Large intestine (tissue), 3 donors: ENCODE measurements at regions not wholly inside any gene's neighbourhood (a gene's known extent, or its start where the extent isn't known, plus 50 kb on each side); places are given as distances from the start of the nearest gene placed in this dataset.
"Not testable (repeated sequence)": the region's sequence is repeated elsewhere in the genome, so short reads cannot be mapped to it uniquely, and the experiment has no call there.

Experiments used
- DNase-seq, 2 donors: peaks; one replicate each; pipeline versions ENCODE4 v3.0.0 to v3.0.0-alpha.2; 2013
- H3K27ac ChIP-seq: one replicate; pipeline ENCODE4 v1.5.1; 2013; ENCODE audit warnings: low read length
- H3K27me3 ChIP-seq: 2 replicates; pipeline ENCODE4 v1.6.1; 2013; ENCODE audit warnings: low read length; ENCODE audit not compliant: control insufficient read depth, insufficient read depth
- H3K36me3 ChIP-seq: 2 replicates; pipeline ENCODE4 v1.6.1; 2013; ENCODE audit warnings: low read length; ENCODE audit not compliant: control insufficient read depth, insufficient read depth
- H3K4me1 ChIP-seq: one replicate; pipeline ENCODE4 v1.6.1; 2013; ENCODE audit warnings: low read length; ENCODE audit not compliant: control insufficient read depth, insufficient read depth
- H3K4me3 ChIP-seq: one replicate; pipeline ENCODE4 v1.5.1; 2013; ENCODE audit warnings: low read length
- H3K9me3 ChIP-seq: one replicate; pipeline ENCODE4 v1.6.1; 2013; ENCODE audit warnings: mild to moderate bottlenecking, low read depth, low read length, moderate library complexity; ENCODE audit not compliant: control insufficient read depth
- WGBS: methylation state at CpG from one replicate; pipeline ENCODE4 v1.1.5; 2013; ENCODE audit warnings: low lambda C conversion rate; ENCODE audit not compliant: insufficient coverage; 5-methylcytosine and 5-hydroxymethylcytosine counted together

DNA sequence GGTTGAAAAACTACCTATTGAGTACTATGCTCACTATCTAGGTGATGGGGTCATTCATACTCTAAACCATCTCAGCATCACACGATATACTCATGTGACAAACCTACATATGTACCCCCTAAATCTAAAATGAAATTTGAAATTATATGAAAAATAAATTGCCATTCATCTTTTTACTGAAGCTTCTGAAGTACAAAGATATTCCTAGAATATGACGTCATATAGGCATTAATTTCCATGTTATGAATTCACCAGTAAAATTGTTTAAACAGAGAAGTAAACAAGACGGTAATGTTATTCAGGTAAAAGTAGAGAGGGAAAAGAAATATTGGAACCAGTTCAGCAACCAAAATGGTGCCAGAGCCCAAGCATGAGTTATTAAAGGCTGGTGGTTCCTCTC, 173.0 kb downstream of the MRPS30 start:
- Histone ChIP-seq H3K27me3 (no peaks in the 10 kb centered on the region), H3K4me3 (no peak overlapping the region), H3K36me3 (no peaks in the 10 kb centered on the region), H3K27ac (no peak overlapping the region), H3K4me1 (no peaks in the 10 kb centered on the region), H3K9me3 (no peaks in the 10 kb centered on the region)
- 88% methylated on average over 1 of the region's 3 CpGs for WGBS
- no peak for DNase-seq

DNA sequence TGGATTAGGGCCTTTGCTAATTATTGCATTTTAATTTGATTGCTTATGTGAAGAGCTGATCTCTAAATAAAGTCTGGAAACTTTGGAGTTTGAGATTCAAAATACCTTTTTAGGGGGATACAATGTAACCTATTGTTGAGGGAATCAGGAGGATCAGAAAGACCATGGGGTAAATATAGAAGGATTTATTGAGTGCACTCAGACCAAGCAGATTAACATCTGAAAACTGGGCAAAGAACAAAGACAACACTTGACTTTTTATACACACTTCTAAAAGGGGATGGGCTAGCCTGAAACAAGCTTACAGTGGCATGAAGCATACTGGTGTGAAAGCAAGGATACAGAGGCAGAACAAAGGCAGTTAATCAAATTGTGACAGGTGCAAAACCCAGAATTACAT, 174.3 kb downstream of the MRPS30 start:
- Histone ChIP-seq H3K27me3 (no peaks in the 10 kb centered on the region), H3K4me1 (no peaks in the 10 kb centered on the region), H3K36me3 (no peaks in the 10 kb centered on the region), H3K9me3 (no peaks in the 10 kb centered on the region), H3K27ac (no peak overlapping the region), H3K4me3 (no peak overlapping the region)
- no peak for DNase-seq

- DNase-seq, result no peak
- Histone ChIP-seq H3K27ac (no peak overlapping the region), H3K4me3 (no peak overlapping the region), H3K9me3 (peaks cover 3% of the 10 kb centered on the region), H3K36me3 (no peaks in the 10 kb centered on the region), H3K4me1 (no peaks in the 10 kb centered on the region), H3K27me3 (no peaks in the 10 kb centered on the region)
Measured at GRCh38 chr5:44987026-44987425, 178.3 kb downstream of the MRPS30 start.

DNA sequence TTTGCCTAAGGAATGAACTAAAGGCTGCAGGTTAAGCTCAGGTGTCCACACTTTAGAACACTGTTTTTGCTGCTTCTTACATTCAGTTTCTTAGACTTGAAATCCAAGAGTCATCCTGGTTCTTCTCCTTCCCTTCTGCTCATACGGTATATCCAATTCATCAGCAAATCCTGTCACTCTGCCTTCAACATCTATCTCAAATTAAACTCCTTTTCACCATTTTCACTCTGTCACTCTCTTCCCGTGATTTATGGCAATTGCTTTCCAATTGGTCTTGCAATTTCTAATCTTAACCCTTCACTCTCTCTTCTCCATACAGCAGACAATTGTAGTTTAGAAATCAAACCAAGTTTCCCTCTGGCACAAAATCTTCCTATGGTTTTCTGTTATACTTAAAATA, 182.9 kb downstream of the MRPS30 start:
- no peaks in the 10 kb centered on the region for H3K36me3 ChIP-seq
- no peak for DNase-seq
- no peak overlapping the region for H3K4me3 ChIP-seq
- no peaks in the 10 kb centered on the region for H3K4me1 ChIP-seq
- H3K27me3 ChIP-seq, result no peaks in the 10 kb centered on the region
- H3K9me3 ChIP-seq, result peaks cover 3% of the 10 kb centered on the region
- WGBS, result 84% methylated on average over 2 of the region's 2 CpGs
- H3K27ac ChIP-seq, result no peak overlapping the region

DNA sequence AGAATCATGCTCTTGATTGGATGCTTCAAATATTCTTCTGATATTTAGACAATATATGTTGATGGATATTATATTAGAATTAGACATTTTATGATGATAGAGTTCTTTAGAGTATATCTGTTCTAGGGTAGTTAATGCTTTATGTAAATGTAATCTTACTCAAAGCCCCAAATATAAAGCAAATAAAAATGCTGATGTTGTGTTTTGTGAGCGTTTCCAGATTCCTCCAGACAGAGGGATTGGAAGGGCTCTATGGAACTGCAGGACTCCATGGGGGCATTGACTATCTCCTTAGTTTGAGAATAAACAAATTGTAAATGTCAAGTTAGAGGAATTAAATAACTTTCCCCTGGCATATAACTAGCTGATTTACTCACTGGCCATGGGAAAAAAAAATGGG, 184.5 kb downstream of the MRPS30 start:
- Histone ChIP-seq H3K9me3 (peaks cover 3% of the 10 kb centered on the region), H3K36me3 (no peaks in the 10 kb centered on the region), H3K4me3 (no peak overlapping the region), H3K27me3 (no peaks in the 10 kb centered on the region), H3K4me1 (no peaks in the 10 kb centered on the region), H3K27ac (no peak overlapping the region)
- DNase-seq, result no peak
- no CpG with 5 or more reads among the region's 1 CpG for WGBS

- no peaks in the 10 kb centered on the region for H3K36me3 ChIP-seq
- no peaks in the 10 kb centered on the region for H3K4me1 ChIP-seq
- no peaks in the 10 kb centered on the region for H3K9me3 ChIP-seq
- no peak for DNase-seq
- no peak overlapping the region for H3K27ac ChIP-seq
- WGBS, result 86% methylated on average over 1 of the region's 1 CpG
- no peak overlapping the region for H3K4me3 ChIP-seq
- H3K27me3 ChIP-seq, result no peaks in the 10 kb centered on the region
Measured at GRCh38 chr5:44997506-44997905, 188.8 kb downstream of the MRPS30 start.

GRCh38 chr5:45007102-45007501, 198.4 kb downstream of the MRPS30 start:
- H3K4me1 ChIP-seq, DNase-seq, H3K36me3 ChIP-seq, H3K9me3 ChIP-seq, H3K27me3 ChIP-seq, H3K27ac ChIP-seq, H3K4me3 ChIP-seq: not testable (repeated sequence)
- WGBS, result 100% methylated on average over 2 of the region's 6 CpGs

DNA sequence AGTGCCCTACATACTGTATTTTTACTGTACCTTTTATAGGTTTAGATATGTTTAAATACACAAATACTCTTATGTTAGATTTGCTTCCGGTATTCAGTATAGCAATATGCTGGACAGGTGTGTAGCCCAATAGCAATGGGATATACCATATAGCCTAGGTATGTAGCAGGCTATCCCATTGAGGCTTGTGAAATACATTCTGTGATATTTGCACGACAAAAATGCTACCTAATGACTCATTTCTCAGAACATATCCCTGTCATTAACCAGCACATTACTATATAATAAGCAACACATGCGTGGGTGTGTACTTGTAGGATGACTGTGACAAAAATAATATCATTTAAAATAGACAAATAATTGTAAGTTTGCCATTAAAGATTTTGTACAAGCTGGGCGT, 208.8 kb downstream of the MRPS30 start:
- no peak for DNase-seq
- Histone ChIP-seq H3K27ac (no peak overlapping the region), H3K27me3 (no peaks in the 10 kb centered on the region), H3K4me1 (no peaks in the 10 kb centered on the region), H3K9me3 (no peaks in the 10 kb centered on the region), H3K36me3 (no peaks in the 10 kb centered on the region), H3K4me3 (no peak overlapping the region)
- WGBS, result no CpG with 5 or more reads among the region's 4 CpGs

GRCh38 chr5:45029553-45029952, 220.8 kb downstream of the MRPS30 start:
- Histone ChIP-seq H3K27me3 (no peaks in the 10 kb centered on the region), H3K4me3 (no peak overlapping the region), H3K9me3 (no peaks in the 10 kb centered on the region), H3K27ac (no peak overlapping the region), H3K36me3 (no peaks in the 10 kb centered on the region), H3K4me1 (no peaks in the 10 kb centered on the region)
- no CpG with 5 or more reads among the region's 2 CpGs for WGBS
- no peak for DNase-seq

DNA sequence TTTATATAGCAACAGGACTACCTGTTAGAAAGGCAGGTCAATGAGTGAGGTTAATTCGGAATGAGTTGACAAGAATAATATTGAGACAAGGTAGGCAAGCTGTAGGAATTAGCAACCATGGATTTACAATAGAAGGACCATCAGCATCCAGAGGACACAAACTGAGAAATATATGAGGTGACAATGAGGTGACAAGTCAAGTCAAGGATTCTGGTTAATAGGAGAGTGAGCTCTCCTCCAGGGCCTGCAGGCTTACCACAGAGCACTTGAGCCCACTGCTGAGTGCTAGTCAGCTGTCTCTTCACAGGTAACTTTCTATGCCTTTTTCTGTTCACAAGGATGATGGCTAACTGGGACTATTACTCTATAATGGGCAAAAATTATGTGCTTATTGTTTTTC, 227.2 kb downstream of the MRPS30 start:
- no peaks in the 10 kb centered on the region for H3K36me3 ChIP-seq
- H3K27ac ChIP-seq, result no peak overlapping the region
- H3K4me1 ChIP-seq, result no peaks in the 10 kb centered on the region
- DNase-seq, result no peak
- WGBS, result no CpG with 5 or more reads among the region's 1 CpG
- H3K9me3 ChIP-seq, result no peaks in the 10 kb centered on the region
- no peak overlapping the region for H3K4me3 ChIP-seq
- no peaks in the 10 kb centered on the region for H3K27me3 ChIP-seq

DNA sequence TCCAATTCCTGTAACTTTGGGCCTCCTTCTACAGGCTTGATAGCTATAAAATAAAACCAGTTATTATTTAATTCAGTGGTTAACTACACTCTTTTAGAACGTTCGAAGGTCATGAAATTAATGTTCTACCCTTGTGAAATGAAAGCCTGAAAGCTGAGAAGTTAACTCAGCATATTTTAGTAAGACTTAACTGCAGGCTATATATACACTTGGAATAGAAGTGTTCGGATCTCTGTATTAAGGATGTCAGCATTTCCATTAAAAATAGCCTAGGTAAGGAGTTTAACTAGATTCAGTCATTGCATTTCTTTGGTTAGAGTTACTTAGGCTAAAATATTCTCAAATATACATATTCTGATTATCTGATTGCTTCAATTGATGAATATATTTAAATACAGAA, 229.2 kb downstream of the MRPS30 start:
- WGBS, result no CpG with 5 or more reads among the region's 3 CpGs
- Histone ChIP-seq H3K4me1 (no peaks in the 10 kb centered on the region), H3K27ac (no peak overlapping the region), H3K36me3 (no peaks in the 10 kb centered on the region), H3K4me3 (no peak overlapping the region), H3K9me3 (no peaks in the 10 kb centered on the region), H3K27me3 (no peaks in the 10 kb centered on the region)
- no peak for DNase-seq
